SK-N-SH (cell line): ENCODE measurements at regions not wholly inside any gene's neighbourhood (a gene's known extent, or its start where the extent isn't known, plus 50 kb on each side); places are given as distances from the start of the nearest gene placed in this dataset.

Source experiments
- CTCF ChIA-PET: fragments of 300-600, 350-600 bp; formaldehyde crosslinking; extraction: SDS; loops from one replicate; lab custom pipeline; 2021; lab: Yijun Ruan, JAX
- POLR2A ChIA-PET: fragments of 350-600 bp; sonication (Branson Sonifier 250); formaldehyde crosslinking; extraction: SDS; loops from one replicate; lab custom pipeline; 2020; ENCODE audit warnings: antibody characterized with exemption, inconsistent platforms; lab: Yijun Ruan, JAX
- DNase-seq: peaks from one replicate; pipeline ENCODE4 v3.0.0; 2012
- H2AFZ ChIP-seq: fragments of 200-600 bp; sonication (generic); 2 replicates; pipeline ENCODE4 v1.8.1; 2016; ENCODE audit warnings: antibody characterized with exemption, mild to moderate bottlenecking, low read depth
- H3F3A ChIP-seq: fragments of 200-600 bp; sonication (generic); replicated peaks from 2 replicates; pipeline ENCODE3; 2016; ENCODE audit warnings: antibody characterized with exemption, mild to moderate bottlenecking; ENCODE audit not compliant: insufficient read depth
- H3K27ac ChIP-seq, 2 experiments: fragments of 200-500 bp in 1 of 2; fragments of 200-600 bp in 1 of 2; sonication (Bioruptor generic) in 1 of 2; sonication (generic), shearing (Covaris generic) in 1 of 2; 2 replicates each; pipeline versions ENCODE4 v1.5.1 to v1.6.1; 2014 to 2016; ENCODE audit warnings: low read depth in 2 of 2, inconsistent platforms in 1 of 2, low read length in 1 of 2, mild to moderate bottlenecking in 1 of 2, mixed read lengths in 1 of 2
- H3K27me3 ChIP-seq: fragments of 200-600 bp; sonication (generic), shearing (Covaris generic); 2 replicates; pipeline ENCODE4 v1.6.1; 2016; ENCODE audit warnings: mixed run types; ENCODE audit not compliant: insufficient read depth
- H3K36me3 ChIP-seq, 2 experiments: fragments of 200-500 bp in 1 of 2; fragments of 200-600 bp in 1 of 2; sonication (Bioruptor generic) in 1 of 2; sonication (generic) in 1 of 2; replicated peaks in 1 of 2; 2 replicates each; pipeline versions ENCODE3 to v1.5.1; 2014 to 2016; ENCODE audit warnings: low read length in 1 of 2, mild to moderate bottlenecking in 1 of 2; ENCODE audit not compliant: insufficient read depth in 2 of 2, control insufficient read depth in 1 of 2
- H3K4me1 ChIP-seq, 2 experiments: fragments of 200-500 bp in 1 of 2; fragments of 200-600 bp in 1 of 2; sonication (Bioruptor generic) in 1 of 2; sonication (generic), shearing (Covaris generic) in 1 of 2; 2 replicates each; pipeline versions ENCODE4 v1.5.1 to v1.6.1; 2014 to 2016; ENCODE audit warnings: low read depth in 1 of 2, low read length in 1 of 2, mixed run types in 1 of 2; ENCODE audit not compliant: insufficient read depth in 2 of 2, control insufficient read depth in 1 of 2
- H3K4me2 ChIP-seq: fragments of 200-600 bp; sonication (generic), shearing (Covaris generic); 2 replicates; pipeline ENCODE4 v1.6.1; 2017; ENCODE audit warnings: mixed run types
- H3K4me3 ChIP-seq, 2 experiments: fragments of 200-500 bp in 1 of 2; fragments of 200-600 bp in 1 of 2; sonication (Bioruptor generic) in 1 of 2; sonication (generic), shearing (Covaris generic) in 1 of 2; 2 replicates each; pipeline versions ENCODE4 v1.5.1 to v1.8.1; 2014 to 2016; ENCODE audit warnings: low read depth in 2 of 2, inconsistent platforms in 1 of 2, low read length in 1 of 2, mild to moderate bottlenecking in 1 of 2, mixed read lengths in 1 of 2, moderate library complexity in 1 of 2
- H3K79me2 ChIP-seq: fragments of 200-600 bp; sonication (generic); 2 replicates; pipeline ENCODE4 v1.8.1; 2017; ENCODE audit warnings: mild to moderate bottlenecking; ENCODE audit not compliant: insufficient read depth
- H3K9ac ChIP-seq: fragments of 200-600 bp; sonication (generic); 2 replicates; pipeline ENCODE4 v1.6.1; 2017; ENCODE audit warnings: mixed run types
- H3K9me2 ChIP-seq: fragments of 200-600 bp; sonication (generic); 2 replicates; pipeline ENCODE4 v1.6.1; 2017; ENCODE audit warnings: mixed run types
- H3K9me3 ChIP-seq: fragments of 200-600 bp; sonication (generic); 2 replicates; pipeline ENCODE4 v1.6.1; 2017; ENCODE audit warnings: mixed run types, mild to moderate bottlenecking, moderate library complexity
- H4K20me1 ChIP-seq: fragments of 200-600 bp; sonication (generic); 2 replicates; pipeline ENCODE4 v1.6.1; 2017; ENCODE audit warnings: mild to moderate bottlenecking, mixed run types; ENCODE audit not compliant: insufficient read depth
- ELF1 ChIP-seq: IDR thresholded peaks from 2 replicates; pipeline ENCODE4 v1.4.0; 2012
- EZH2phosphoT487 ChIP-seq: fragments of 200-600 bp; sonication (generic); IDR thresholded peaks from 2 replicates; pipeline ENCODE4 v1.6.1; 2017; ENCODE audit warnings: low read depth, mixed run types, mild to moderate bottlenecking, antibody characterized with exemption, moderate library complexity, borderline replicate concordance
- FOSL2 ChIP-seq: IDR thresholded peaks from 2 replicates; pipeline ENCODE4 v1.4.0; 2012; ENCODE audit warnings: low read depth, mild to moderate bottlenecking, moderate library complexity, borderline replicate concordance
- FOXM1 ChIP-seq: IDR thresholded peaks from 2 replicates; pipeline ENCODE4 v1.4.0; 2012; ENCODE audit warnings: low read depth, mild to moderate bottlenecking
- GATA2 ChIP-seq: sonication (generic); formaldehyde crosslinking; IDR thresholded peaks from 2 replicates; pipeline ENCODE4 v1.5.0; 2020; ENCODE audit warnings: mild to moderate bottlenecking, missing genetic modification reagents
- IRF3 ChIP-seq: fragments of 150-350 bp; IDR thresholded peaks from 2 replicates; pipeline ENCODE4 v1.6.1; 2016; ENCODE audit warnings: mild to moderate bottlenecking, low read depth, low read length
- MXI1 ChIP-seq: IDR thresholded peaks from 2 replicates; pipeline ENCODE4 v1.6.1; 2012; ENCODE audit warnings: mild to moderate bottlenecking, low read depth, low read length, improper control_type of control experiment
- NFIC ChIP-seq: IDR thresholded peaks from 2 replicates; pipeline ENCODE4 v1.4.0; 2012; ENCODE audit warnings: borderline replicate concordance
- TEAD4 ChIP-seq: IDR thresholded peaks from 2 replicates; pipeline ENCODE4 v1.4.0; 2012; ENCODE audit warnings: mild to moderate bottlenecking, borderline replicate concordance; ENCODE audit not compliant: insufficient read depth
- YY1 ChIP-seq: IDR thresholded peaks from 2 replicates; pipeline ENCODE4 v1.4.0; 2012; ENCODE audit warnings: low read depth, mild to moderate bottlenecking
- ZBTB33 ChIP-seq: IDR thresholded peaks from 2 replicates; pipeline ENCODE4 v1.4.0; 2012; ENCODE audit warnings: low read depth, borderline replicate concordance
- WGBS: methylation state at CpG from one replicate; pipeline ENCODE4 v1.1.6; 2017; ENCODE audit warnings: low lambda C conversion rate; 5-methylcytosine and 5-hydroxymethylcytosine counted together

- 73% methylated on average over 5 of the region's 5 CpGs for WGBS
- Histone ChIP-seq H3K4me3 (no peak overlapping the region), H3K4me2 (no peak overlapping the region), H3K4me1 (peaks cover 0 to 8% of the 10 kb centered on the region in 2 experiments; a peak in 2 of 4 replicates), H3K79me2 (no peaks in the 10 kb centered on the region), H4K20me1 (no peaks in the 10 kb centered on the region), H3K27ac (peak overlapping the region in 1 of 2 experiments; percentile 76; a peak in 2 of 4 replicates), H3K36me3 (no peaks in the 10 kb centered on the region), H3K9me2 (no peaks in the 10 kb centered on the region), H3F3A (no peaks in the 10 kb centered on the region), H2AFZ (no peak overlapping the region), H3K9me3 (no peaks in the 10 kb centered on the region), H3K9ac (no peak overlapping the region), H3K27me3 (no peaks in the 10 kb centered on the region)
- DNase-seq: no peak
- POLR2A ChIA-PET: no interaction called here
- CTCF ChIA-PET: interaction anchor here (0.7 kb wide), 1 partner anchor 208 kb away, joined by 3 read pairs; no protein-coding TSS in a partner anchor
- TF ChIP-seq IRF3 (no peak), MXI1 (no peak), TEAD4 (no peak), FOXM1 (no peak)
These were observed 112.7 kb upstream of the SPATS2L start for GRCh38 chr2:200193791-200194190.

GRCh38 chr2:200194746-200195145 lies 111.7 kb upstream of the SPATS2L start:
- no peaks in the 10 kb centered on the region for H3K27me3 ChIP-seq
- TF ChIP-seq NFIC (no peak), YY1 (no peak), ZBTB33 (no peak), FOXM1 (no peak), EZH2phosphoT487 (no peak), IRF3 (no peak), GATA2 (CRISPR knock-in tag) (no peak), FOSL2 (no peak), ELF1 (no peak)
- POLR2A ChIA-PET: no interaction called here
- H3K36me3 ChIP-seq: no peaks in the 10 kb centered on the region
- H3K79me2 ChIP-seq: no peaks in the 10 kb centered on the region
- no peak overlapping the region for H3K4me2 ChIP-seq
- no peak overlapping the region for H2AFZ ChIP-seq
- no peak overlapping the region for H3K9ac ChIP-seq
- DNase-seq: no peak
- H3F3A ChIP-seq: no peaks in the 10 kb centered on the region
- no peaks in the 10 kb centered on the region for H3K9me2 ChIP-seq
- no peaks in the 10 kb centered on the region for H4K20me1 ChIP-seq
- CTCF ChIA-PET: interaction anchor here (0.9 kb wide), 1 partner anchor 15 kb away, joined by 3 read pairs; no protein-coding TSS in a partner anchor
- peaks cover 0 to 8% of the 10 kb centered on the region in 2 experiments; a peak in 2 of 4 replicates for H3K4me1 ChIP-seq
- H3K9me3 ChIP-seq: no peaks in the 10 kb centered on the region
- WGBS: 78% methylated on average over 4 of the region's 4 CpGs
- no peak overlapping the region for H3K27ac ChIP-seq
- no peak overlapping the region for H3K4me3 ChIP-seq
